ENCODE measurements at regions not wholly inside any gene's neighbourhood (a gene's known extent, or its start where the extent isn't known, plus 50 kb on each side); places are given as distances from the start of the nearest gene placed in this dataset.

DNA sequence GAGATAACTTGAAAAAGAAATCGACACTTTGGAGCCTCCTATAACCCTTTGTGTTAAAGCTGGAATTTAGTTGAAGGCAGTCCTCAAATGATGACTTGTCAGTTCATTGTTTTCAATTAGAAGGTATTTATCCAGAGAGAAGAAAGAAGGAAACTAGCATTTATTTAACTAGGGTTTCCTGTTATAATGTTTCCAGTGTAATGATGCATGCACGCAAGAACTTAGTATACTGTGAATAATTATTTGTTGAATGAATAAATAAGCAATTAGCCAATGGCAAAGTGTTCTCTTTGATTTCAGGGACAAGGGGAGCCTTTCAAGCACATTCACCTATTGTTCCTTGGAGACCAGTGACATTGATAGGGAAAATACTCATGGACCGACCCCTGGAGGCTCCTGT lies 307.4 kb downstream of the KLF5 start:
- no peak for DNase-seq

DNA sequence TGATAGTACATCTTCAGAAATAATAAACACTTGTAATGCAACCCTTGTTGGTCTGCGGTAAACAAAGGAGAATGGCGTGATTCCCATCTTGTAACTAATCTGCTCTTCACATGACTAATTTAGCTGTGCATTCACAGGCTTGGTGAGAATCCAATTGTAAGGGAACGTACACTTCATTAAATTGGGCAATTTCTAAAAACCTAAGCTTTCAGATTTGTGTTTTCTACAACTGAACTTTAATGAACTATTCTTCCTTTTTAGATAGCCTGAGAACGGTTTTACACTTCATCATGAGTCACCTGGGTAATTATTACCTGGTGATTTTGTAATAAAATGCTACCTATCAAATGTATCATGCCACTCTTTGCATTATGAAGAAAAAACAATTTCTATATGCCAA lies 306.9 kb downstream of the KLF5 start:
- DNase-seq = no peak

- DNase-seq = no peak
Observed at GRCh38 chr13:73365252-73365651, 306.4 kb downstream of the KLF5 start.

DNA sequence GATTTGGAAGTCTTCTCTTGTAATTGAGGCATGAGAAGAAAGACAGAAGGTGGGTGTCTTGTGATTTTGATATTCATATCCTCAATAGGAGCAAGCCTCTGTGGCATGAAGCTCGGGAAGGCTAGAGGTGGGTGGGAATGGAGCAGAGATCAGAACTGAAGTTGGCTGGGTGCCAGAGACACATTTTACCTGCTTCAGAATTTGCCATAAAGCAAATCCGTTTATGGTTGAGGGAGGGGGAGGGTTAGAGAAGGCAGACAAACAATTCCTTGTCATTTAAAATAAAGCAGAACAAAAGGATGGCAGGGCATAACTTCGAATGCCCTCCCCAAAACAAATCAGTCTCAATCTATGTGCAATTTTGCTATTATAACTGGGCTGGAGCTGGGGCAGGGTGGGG lies 305.9 kb downstream of the KLF5 start:
- no peak for DNase-seq

DNA sequence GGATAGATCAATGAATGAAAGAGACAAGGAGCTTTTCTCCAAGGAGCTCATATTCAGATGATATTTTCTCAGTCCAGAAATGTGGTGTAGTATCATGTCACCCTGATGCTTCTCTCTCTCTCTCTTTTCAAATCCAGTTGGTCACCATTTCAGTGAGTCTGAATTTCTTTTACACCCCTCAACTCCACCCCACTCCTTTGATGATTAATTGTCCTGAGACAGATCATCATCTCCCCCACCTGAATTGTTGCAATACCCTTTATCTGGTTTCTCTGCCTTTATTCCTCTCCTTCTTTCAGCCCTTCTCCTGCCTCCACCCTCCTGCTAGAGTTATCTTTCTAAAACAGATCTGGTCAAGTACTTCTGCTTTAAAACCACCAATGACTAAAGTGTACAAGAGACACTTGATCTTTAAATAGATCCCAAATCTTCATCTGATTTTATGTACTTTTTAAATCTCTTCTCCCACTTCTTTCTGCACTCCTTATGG lies 299.8 kb downstream of the KLF5 start:
- DNase-seq = no peak

DNA sequence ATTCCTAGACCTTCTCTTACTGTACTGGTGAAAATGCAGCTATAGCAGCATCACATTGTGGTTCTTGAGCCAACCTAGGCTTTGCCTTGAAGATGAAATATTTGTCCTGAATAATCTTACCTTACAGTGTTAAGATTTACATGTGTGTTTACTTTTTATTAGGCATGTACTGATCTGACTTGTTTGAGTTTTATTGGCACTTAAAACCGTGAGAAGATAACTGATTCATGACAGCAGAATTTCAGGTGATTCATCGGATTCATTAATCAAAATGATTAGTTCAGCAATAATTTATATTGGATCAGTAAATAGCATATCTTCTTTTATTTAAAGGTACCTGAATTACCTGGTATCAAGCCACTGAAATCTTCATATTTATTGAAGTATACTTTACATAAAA lies 296.3 kb downstream of the KLF5 start:
- no peak for DNase-seq

- no peak for DNase-seq
Observed at GRCh38 chr13:73351730-73352129, 292.9 kb downstream of the KLF5 start.

DNA sequence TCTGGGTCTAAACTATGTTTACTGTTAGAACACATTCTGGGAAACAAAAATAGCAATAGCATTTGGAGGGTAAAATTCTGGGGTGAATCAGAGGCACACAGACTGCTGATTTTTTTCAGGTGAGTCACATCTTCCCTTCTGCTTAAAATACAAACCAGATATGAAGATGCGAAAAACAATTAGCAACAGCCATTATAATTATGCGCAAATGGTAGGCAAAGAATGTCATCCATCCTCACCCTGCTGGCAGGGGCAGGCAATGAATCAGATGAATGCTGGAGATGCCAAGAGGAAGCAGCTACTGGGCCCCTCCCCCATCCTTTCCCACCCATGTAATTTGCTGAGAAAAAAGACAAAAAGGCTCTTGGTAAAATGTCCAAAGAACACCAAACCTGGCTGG lies 282.9 kb downstream of the KLF5 start:
- no peak for DNase-seq

- no peak for DNase-seq
Observed at GRCh38 chr13:73340069-73340468, 281.3 kb downstream of the KLF5 start.

DNA sequence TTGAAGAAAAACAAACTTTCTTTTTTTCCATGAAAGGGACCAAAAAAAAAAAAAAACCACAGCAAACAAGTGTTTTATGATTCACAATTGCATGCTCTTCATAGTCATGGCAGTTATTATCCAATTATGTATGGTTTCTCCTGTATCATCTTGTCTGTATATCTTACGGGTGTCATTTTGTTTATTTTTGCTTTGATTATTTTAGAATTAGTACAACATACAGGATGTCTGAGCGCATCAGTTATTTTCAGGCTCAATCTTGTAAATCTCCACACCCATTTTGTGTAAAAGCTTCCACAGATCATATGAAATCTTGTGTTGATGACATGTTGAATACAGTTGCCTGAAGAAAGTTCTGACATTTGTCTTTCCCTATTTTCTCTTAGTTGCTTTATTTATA lies 280.3 kb downstream of the KLF5 start:
- no peak for DNase-seq

- DNase-seq = no peak
Observed at GRCh38 chr13:73338389-73338788, 279.6 kb downstream of the KLF5 start.

- DNase-seq = no peak
Observed at GRCh38 chr13:73337532-73337931, 278.7 kb downstream of the KLF5 start.

DNA sequence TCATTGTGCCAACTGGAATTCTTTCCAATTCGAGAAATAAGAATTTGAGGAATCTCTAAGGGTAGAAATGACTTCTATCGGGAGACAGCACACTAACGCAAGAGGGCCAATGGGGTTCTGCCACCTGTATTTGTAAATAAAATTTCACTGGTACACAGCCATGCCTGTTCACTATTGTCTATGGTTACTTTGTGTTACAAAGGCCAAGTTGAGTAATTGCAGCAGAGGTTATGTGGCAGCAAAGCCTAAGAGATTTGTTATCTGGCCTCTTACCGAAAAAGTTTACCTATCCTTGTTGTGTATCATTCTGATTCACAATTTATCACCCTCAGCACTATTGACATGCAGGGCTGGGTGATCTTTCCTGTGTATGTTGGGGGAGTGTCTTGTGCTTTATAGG lies 278.0 kb downstream of the KLF5 start:
- DNase-seq = no peak

DNA sequence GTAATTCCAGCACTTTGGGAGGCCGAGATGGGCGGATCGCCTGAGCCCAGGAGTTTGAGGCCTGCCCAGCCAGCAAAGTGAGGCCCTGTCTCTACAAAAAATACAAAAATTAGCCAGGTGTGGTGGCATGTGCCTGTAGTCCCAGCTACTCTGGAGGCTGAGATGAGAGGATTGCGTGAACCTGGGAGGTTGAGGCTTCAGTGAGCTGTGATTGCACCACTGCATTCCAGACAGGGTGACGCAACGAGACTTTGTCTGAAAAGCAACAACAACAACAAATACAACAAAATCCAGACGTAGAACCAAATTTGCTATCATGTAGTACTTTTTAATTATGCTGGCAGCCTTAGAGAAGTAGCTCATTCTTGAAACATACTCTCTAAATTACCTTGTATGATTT lies 277.1 kb downstream of the KLF5 start:
- no peak for DNase-seq

DNA sequence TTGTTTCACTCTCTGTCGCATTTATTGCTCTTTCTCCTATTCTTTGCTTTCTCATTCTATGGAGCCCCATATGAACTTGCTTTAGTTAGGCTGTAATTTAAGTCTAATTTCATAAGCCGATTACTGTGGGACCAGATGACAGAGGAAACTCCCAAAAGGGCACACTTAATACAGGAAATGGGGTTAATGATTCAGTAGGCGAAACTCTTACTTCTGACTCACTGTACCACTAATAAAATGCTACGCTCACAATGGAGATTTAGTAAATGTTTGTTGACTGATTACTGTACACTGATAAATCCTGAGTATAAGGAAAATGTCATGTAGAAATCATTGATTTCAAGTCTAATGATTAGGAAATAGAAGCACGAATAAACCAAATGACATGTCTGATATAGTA lies 276.4 kb downstream of the KLF5 start:
- no peak for DNase-seq

DNA sequence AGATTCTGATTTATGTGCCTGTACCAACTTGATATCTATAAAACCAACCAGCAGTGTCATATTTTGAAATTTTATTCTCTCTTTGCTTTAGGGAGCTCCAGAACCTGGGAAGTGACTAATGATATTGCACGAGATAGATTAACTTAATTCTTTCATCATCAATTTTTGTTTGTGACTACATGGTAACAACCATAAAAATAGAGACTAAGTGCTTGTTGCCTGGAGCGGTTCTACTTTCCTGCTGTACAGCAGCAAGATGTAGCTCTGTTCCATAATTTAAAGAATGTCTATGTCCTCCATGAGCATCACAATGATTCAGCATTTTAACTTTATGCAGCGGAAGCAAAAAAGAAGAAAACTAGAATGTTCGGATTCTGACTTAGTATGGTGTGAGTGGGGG lies 275.6 kb downstream of the KLF5 start:
- no peak for DNase-seq

DNA sequence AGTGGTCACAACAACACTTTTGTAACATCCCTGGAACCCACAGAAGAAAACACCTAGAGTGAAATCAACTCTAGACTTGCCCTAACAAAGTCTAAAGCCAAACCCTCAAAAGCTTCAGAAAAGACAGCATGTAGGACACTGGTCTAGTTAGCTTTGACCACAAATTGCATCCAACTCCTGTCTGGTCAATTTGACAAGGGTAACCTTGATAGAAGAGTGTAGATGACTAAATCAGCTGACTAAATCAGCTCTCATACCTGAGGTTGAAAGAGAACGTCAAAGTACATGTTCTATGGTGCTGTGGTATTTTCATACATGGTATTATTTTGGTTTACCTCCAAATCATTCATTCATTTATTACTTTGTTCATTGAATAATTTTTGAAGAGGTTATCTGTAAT lies 272.8 kb downstream of the KLF5 start:
- DNase-seq = no peak

DNA sequence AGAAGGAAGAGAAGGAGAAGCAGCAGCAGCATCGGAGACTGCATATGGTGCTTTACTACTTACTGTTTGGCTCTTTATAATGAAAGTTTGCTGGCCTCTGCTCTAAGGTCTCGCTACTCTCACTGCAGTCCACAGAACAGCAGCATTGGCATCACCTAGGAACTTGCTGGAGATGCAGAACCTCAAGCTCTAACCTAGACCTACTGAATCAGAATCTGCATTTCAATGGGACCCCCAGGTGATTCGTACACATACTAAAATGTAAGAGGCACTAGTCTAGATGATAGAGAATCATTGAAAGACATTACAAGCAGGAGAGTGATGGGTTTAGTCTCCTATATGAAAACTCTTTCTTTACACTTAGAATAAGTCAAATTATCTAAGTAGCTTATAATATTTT lies 270.6 kb downstream of the KLF5 start:
- no peak for DNase-seq

DNA sequence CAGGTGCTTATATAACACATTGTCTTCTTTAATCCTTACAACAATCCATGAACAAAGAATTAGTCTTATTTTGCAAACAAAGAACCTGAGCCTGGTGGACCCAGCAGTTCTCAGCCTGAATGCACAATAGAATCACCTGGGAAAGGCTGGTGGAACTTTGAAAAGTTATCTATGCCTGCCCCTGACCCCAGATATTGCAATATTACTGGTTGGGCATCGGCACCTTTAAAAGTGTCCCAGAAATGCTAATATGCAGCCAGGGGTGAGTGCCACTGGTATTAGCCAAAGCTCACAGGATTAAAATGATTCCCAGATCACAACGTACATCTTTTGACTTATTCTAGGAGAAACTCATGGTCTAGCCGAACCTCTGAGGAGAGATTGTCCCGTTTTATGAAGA lies 268.8 kb downstream of the KLF5 start:
- no peak for DNase-seq

GRCh38 chr13:73325723-73326558 lies 267.1 kb downstream of the KLF5 start:
- no peak for DNase-seq

DNA sequence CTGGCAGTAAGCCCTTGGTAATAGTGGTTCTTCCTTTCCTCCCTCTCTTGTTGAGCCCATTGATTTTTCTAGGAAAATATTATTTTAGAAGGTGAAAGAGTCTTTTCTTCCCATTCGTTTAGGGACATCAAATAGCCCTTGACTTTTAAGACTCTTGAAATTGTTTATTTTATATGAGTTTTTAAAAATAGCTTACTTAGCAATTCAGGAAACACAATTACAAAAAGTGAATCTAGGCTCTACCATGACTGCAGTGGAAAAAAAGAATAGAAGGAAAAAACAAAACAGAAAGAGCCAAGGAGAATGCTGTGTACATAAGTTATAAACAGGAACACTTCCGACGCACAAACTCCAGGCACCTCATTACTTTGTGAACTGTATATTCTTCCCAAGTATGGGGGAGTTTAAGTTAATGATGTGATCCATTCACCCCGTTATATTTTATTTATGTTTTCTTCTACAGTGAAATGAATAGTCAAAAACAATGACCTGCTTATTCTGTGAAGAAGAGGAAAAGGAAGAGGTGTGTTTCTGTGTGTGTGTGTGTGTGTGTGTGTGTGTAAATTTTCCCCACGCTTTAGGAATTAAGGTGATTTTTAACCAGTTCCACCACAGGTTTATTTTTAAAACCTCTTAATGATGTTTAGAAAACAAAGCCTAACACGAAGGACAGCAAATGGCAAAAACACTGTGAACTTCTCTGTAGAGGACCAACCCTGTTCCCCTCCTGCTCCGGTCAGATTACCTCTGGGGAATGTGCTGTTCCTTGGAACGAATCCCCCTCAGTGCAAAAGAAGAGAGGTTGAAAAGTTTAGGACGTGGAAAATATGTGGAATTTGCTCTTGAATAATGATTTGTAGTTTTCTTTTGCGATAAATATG lies 266.3 kb downstream of the KLF5 start:
- no peak for DNase-seq

DNA sequence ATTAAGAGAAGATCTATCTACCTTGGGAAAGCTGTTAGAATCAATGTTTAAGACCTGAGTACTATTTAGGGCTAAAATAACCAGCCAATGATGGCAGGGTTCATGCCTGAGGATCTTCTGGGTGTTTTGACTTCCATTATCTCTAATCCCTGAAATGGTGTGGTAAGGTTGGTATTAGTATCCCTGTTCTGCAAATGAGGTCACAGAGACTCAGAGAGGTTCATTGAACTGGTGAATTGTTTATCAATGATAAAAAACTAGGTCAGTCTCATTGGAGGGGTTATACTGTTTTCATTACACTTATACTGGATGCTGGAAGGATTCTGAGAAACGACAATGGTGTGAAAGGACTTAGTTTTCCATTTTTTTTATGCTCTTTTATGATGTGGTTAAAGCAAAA lies 264.8 kb downstream of the KLF5 start:
- no peak for DNase-seq

GRCh38 chr13:73321043-73321442 lies 262.2 kb downstream of the KLF5 start:
- no peak for DNase-seq

- no peak for DNase-seq
Observed at GRCh38 chr13:73317140-73317539, 258.3 kb downstream of the KLF5 start.
